IMR-90 (cell line): ENCODE measurements at regions not wholly inside any gene's neighbourhood (a gene's known extent, or its start where the extent isn't known, plus 50 kb on each side); places are given as distances from the start of the nearest gene placed in this dataset.

Source experiments
- ATAC-seq: fragments of 200-7000 bp; cut with Tn5 transposase; 2 replicates; pipeline ENCODE4 v1.9.1; 2020; ENCODE audit warnings: low read depth, mild to moderate bottlenecking, moderate library complexity
- BruUV-seq: library from RNA; stranded (reverse); fragments of 400-500 nt; replicated peaks from 2 replicates; lab custom pipeline; 2021; lab: Mats Ljungman, UMichigan
- CTCF ChIA-PET: fragments of 300-600 bp; formaldehyde crosslinking; extraction: SDS; loops from one replicate; lab custom pipeline; 2021; ENCODE audit warnings: antibody characterized with exemption; lab: Yijun Ruan, JAX
- POLR2A ChIA-PET: fragments of 300-600 bp; sonication (Branson Sonifier 250); formaldehyde crosslinking; loops from one replicate; lab custom pipeline; 2022; ENCODE audit warnings: antibody characterized with exemption; ENCODE audit not compliant: unreplicated experiment; lab: Charles Lee
- DNase-seq: peaks from one replicate; pipeline ENCODE4 v3.0.0; 2013
- H2AFZ ChIP-seq: replicated peaks from 2 replicates; pipeline ENCODE3; 2013; ENCODE audit warnings: low read length, mild to moderate bottlenecking; ENCODE audit not compliant: poor library complexity
- H2AK5ac ChIP-seq: 2 replicates; pipeline ENCODE4 v1.6.1; 2013; ENCODE audit warnings: low read depth, low read length, inconsistent platforms
- H2AK9ac ChIP-seq: replicated peaks from 2 replicates; pipeline ENCODE3; 2013; ENCODE audit warnings: mild to moderate bottlenecking, low read depth, low read length, moderate library complexity; ENCODE audit not compliant: poor library complexity
- H2BK120ac ChIP-seq: 2 replicates; pipeline ENCODE4 v1.6.1; 2013; ENCODE audit warnings: low read depth, low read length, inconsistent platforms
- H2BK15ac ChIP-seq: 3 replicates; pipeline ENCODE4 v1.6.1; 2013; ENCODE audit warnings: low read depth, low read length, inconsistent platforms
- H2BK20ac ChIP-seq: 2 replicates; pipeline ENCODE4 v1.6.1; 2013; ENCODE audit warnings: low read depth, mild to moderate bottlenecking, inconsistent platforms, low read length, moderate library complexity
- H2BK5ac ChIP-seq: 2 replicates; pipeline ENCODE4 v1.6.1; 2013; ENCODE audit warnings: mild to moderate bottlenecking, low read depth, low read length, inconsistent platforms; ENCODE audit not compliant: poor library complexity, severe bottlenecking
- H3K14ac ChIP-seq: replicated peaks from 2 replicates; pipeline ENCODE4 v1.6.1; 2013; ENCODE audit warnings: low read depth, low read length, inconsistent platforms
- H3K18ac ChIP-seq: 2 replicates; pipeline ENCODE4 v1.6.1; 2013; ENCODE audit warnings: low read depth, low read length, control low read depth
- H3K23ac ChIP-seq: 2 replicates; pipeline ENCODE4 v1.6.1; 2013; ENCODE audit warnings: low read depth, low read length, inconsistent platforms
- H3K27ac ChIP-seq: 2 replicates; pipeline ENCODE4 v1.5.1; 2013; ENCODE audit warnings: mild to moderate bottlenecking, control low read depth, low read length; ENCODE audit not compliant: insufficient read depth
- H3K27me3 ChIP-seq: 2 replicates; pipeline ENCODE4 v1.6.1; 2013; ENCODE audit warnings: low read length; ENCODE audit not compliant: control insufficient read depth, insufficient read depth
- H3K36me3 ChIP-seq: 2 replicates; pipeline ENCODE4 v1.6.1; 2013; ENCODE audit warnings: low read length, mixed read lengths; ENCODE audit not compliant: control insufficient read depth, insufficient read depth
- H3K4ac ChIP-seq: 2 replicates; pipeline ENCODE4 v1.6.1; 2013; ENCODE audit warnings: low read depth, low read length, inconsistent platforms
- H3K4me1 ChIP-seq: 2 replicates; pipeline ENCODE4 v1.6.1; 2013; ENCODE audit warnings: low read length, mixed read lengths; ENCODE audit not compliant: control insufficient read depth, insufficient read depth
- H3K4me2 ChIP-seq: 2 replicates; pipeline ENCODE4 v1.6.1; 2013; ENCODE audit warnings: low read depth, mild to moderate bottlenecking, control low read depth, low read length, moderate library complexity
- H3K4me3 ChIP-seq: 2 replicates; pipeline ENCODE4 v1.5.1; 2013; ENCODE audit warnings: low read depth, mild to moderate bottlenecking, control low read depth, low read length, moderate library complexity; ENCODE audit not compliant: insufficient read depth
- H3K56ac ChIP-seq: 2 replicates; pipeline ENCODE4 v1.6.1; 2013; ENCODE audit warnings: low read length, inconsistent platforms; ENCODE audit not compliant: insufficient read depth; ENCODE audit errors: extremely low read depth
- H3K79me1 ChIP-seq, 2 experiments: 2 replicates each; pipeline ENCODE4 v1.6.1; 2013; ENCODE audit warnings: low read length in 2 of 2, inconsistent platforms in 1 of 2, low read depth in 1 of 2
- H3K9ac ChIP-seq: 2 replicates; pipeline ENCODE4 v1.6.1; 2013; ENCODE audit warnings: low read depth, low read length, control low read depth
- H3K9me1 ChIP-seq: 2 replicates; pipeline ENCODE4 v1.6.1; 2013; ENCODE audit warnings: low read length, inconsistent platforms; ENCODE audit not compliant: insufficient read depth
- H3K9me3 ChIP-seq: 2 replicates; pipeline ENCODE4 v1.6.1; 2013; ENCODE audit warnings: low read length; ENCODE audit not compliant: control insufficient read depth, insufficient read depth
- H4K20me1 ChIP-seq: 2 replicates; pipeline ENCODE4 v1.6.1; 2013; ENCODE audit warnings: low read length, inconsistent platforms; ENCODE audit not compliant: insufficient read depth
- H4K5ac ChIP-seq: 2 replicates; pipeline ENCODE4 v1.6.1; 2013; ENCODE audit warnings: mild to moderate bottlenecking, low read depth, low read length, control low read depth
- H4K8ac ChIP-seq, 2 experiments: 2 replicates each; pipeline ENCODE4 v1.6.1; 2013; ENCODE audit warnings: low read depth in 2 of 2, low read length in 2 of 2, control low read depth in 1 of 2, inconsistent platforms in 1 of 2
- H4K91ac ChIP-seq: 2 replicates; pipeline ENCODE4 v1.6.1; 2013; ENCODE audit warnings: low read depth, low read length, inconsistent platforms; ENCODE audit not compliant: insufficient read depth
- CHD1 ChIP-seq: IDR thresholded peaks from 2 replicates; pipeline ENCODE4 v1.6.1; 2012; ENCODE audit warnings: low read depth, low read length, improper control_type of control experiment
- MAFK ChIP-seq: IDR thresholded peaks from 2 replicates; pipeline ENCODE4 v1.6.1; 2012; ENCODE audit warnings: low read depth, low read length, improper control_type of control experiment
- RFX5 ChIP-seq: IDR thresholded peaks from 2 replicates; pipeline ENCODE4 v1.8.0; 2012; ENCODE audit warnings: low read depth, mild to moderate bottlenecking, low read length, moderate library complexity
- SMC3 ChIP-seq: fragments of 150-350 bp; IDR thresholded peaks from 2 replicates; pipeline ENCODE4 v1.6.1; 2016; ENCODE audit warnings: low read depth, mild to moderate bottlenecking, antibody characterized with exemption, low read length, moderate library complexity
- WGBS, 2 experiments: methylation state at CpG; one replicate each; pipeline versions ENCODE4 v1.1.5 to v1.1.7; 2013; ENCODE audit warnings: missing lambda C conversion rate in 2 of 2; ENCODE audit not compliant: insufficient read length in 1 of 2; ENCODE audit errors: extremely low coverage in 2 of 2; 5-methylcytosine and 5-hydroxymethylcytosine counted together
- dilution Hi-C: fragments of 300-500 bp; cut with HindIII; formaldehyde crosslinking; loops from one replicate; pipeline ENCODE4 v1.14.3; 2018; ENCODE audit warnings: low sequenced_read_pairs; ENCODE audit not compliant: unreplicated experiment
- in situ Hi-C: fragments of 300-500 bp; cut with MboI; formaldehyde crosslinking; loops from 3 replicates; pipeline ENCODE4 v1.14.3; 2019; ENCODE audit warnings: low sequenced_read_pairs, inconsistent platforms, mixed read lengths
- intact Hi-C: fragments of 100-400 bp; cut with micrococcal nuclease; formaldehyde crosslinking; loops from 2 replicates; pipeline ENCODE4 v1.10.0; 2022

GRCh38 chr1:5456090-5456811, 536.0 kb downstream of the NPHP4 start:
- BruUV-seq, result no TSS peak
- Histone ChIP-seq H2BK120ac (no peak overlapping the region), H2BK15ac (no peak overlapping the region), H4K20me1 (no peaks in the 10 kb centered on the region), H3K23ac (no peak overlapping the region), H3K9me1 (no peaks in the 10 kb centered on the region), H2BK5ac (no peak overlapping the region), H3K9me3 (peaks cover 39% of the 10 kb centered on the region), H3K27ac (no peak overlapping the region), H3K18ac (no peak overlapping the region), H2BK20ac (no peak overlapping the region), H4K91ac (no peak overlapping the region), H3K9ac (no peak overlapping the region), H2AK5ac (no peak overlapping the region), H3K56ac (no peak overlapping the region), H3K4me1 (no peaks in the 10 kb centered on the region), H2AFZ (no peak overlapping the region), H3K4ac (no peak overlapping the region), H4K5ac (no peak overlapping the region), H3K4me3 (no peak overlapping the region), H2AK9ac (no peak overlapping the region), H3K27me3 (no peaks in the 10 kb centered on the region), H3K14ac (no peak overlapping the region), H3K4me2 (no peak overlapping the region), H3K36me3 (no peaks in the 10 kb centered on the region), H4K8ac (no peak overlapping the region), H3K79me1 (no peaks in the 10 kb centered on the region)
- no peak for ATAC-seq
- CTCF ChIA-PET, result no interaction called here
- intact Hi-C loops, result no loop called here
- POLR2A ChIA-PET, result no interaction called here
- no peak for DNase-seq
- dilution Hi-C loops, result no loop called here
- WGBS, 2 experiments, result 40% methylated on average over 2 of the region's 16 CpGs; no CpG with 5 or more reads in 1 of the 2 experiments
- in situ Hi-C loops, result no loop called here
- TF ChIP-seq CHD1, result no peak
- no peak for TF ChIP-seq MAFK
- no peak for TF ChIP-seq SMC3
- TF ChIP-seq RFX5, result no peak
